ENCODE measurements at regions not wholly inside any gene's neighbourhood (a gene's known extent, or its start where the extent isn't known, plus 50 kb on each side); places are given as distances from the start of the nearest gene placed in this dataset.

- Histone ChIP-seq H3K27ac (no peak overlapping the region), H3K4me3 (no peak overlapping the region), H3K36me3 (no peaks in the 10 kb centered on the region), H3K27me3 (no peaks in the 10 kb centered on the region), H3K9me3 (no peaks in the 10 kb centered on the region), H3K4me1 (no peaks in the 10 kb centered on the region)
- no peak for DNase-seq
- 45 to 49% methylated on average over 2 of the region's 2 CpGs for WGBS, 2 donors
- ATAC-seq: no peak
- intact Hi-C loops (cut with DNase I): no loop called here
- no peak for TF ChIP-seq CTCF (IDR thresholded peaks at IDR 0.05)
These were observed 112.7 kb downstream of the RFPL4B start for GRCh38 chr6:112459758-112460304.

DNA sequence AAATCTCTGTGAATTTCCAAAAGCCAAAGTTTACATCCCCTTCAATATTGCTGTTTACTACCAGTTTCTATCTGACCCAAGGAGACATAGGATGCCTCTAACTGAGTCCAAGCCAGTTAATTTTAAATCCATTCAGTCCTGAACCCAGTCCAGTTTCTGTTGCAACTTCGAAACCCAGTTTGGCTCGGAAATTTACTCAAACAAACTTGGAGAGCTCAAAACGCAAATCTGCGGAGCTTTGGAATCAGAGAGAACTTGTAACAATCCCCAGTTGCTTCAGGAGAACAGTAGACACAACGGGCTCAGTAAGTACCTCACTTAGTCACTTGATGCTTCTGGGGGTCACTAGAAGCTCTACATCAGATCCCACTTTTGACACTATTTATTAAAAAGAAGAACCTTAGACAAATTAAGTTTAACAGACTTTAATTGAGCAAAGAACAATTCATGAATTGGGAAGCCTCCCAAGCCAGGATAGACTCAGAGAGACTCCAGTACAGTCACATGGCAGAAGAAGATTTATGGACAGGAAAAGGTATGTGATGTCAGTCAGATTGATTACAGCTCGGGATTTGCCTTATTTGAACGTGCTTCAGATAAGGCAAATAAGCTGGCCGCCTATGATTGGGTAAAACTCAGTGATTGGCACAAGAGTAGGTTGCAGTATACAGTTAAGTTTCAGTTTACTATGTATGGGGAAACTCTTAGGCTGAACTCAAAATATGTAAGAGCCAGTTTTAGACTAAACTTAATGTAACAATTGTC, 118.0 kb downstream of the RFPL4B start:
- intact Hi-C loops (cut with DNase I): no loop called here
- H3K9me3 ChIP-seq: no peaks in the 10 kb centered on the region
- H3K27me3 ChIP-seq: no peaks in the 10 kb centered on the region
- H3K27ac ChIP-seq: no peak overlapping the region
- no peak overlapping the region for H3K4me3 ChIP-seq
- ATAC-seq (no peak), DNase-seq (no peak)
- no peaks in the 10 kb centered on the region for H3K4me1 ChIP-seq
- no peaks in the 10 kb centered on the region for H3K36me3 ChIP-seq
- TF ChIP-seq CTCF (IDR thresholded peaks at IDR 0.05): no peak
- WGBS, 2 donors: 65 to 77% methylated on average over 8 of the region's 8 CpGs

GRCh38 chr6:112466373-112467151, 119.4 kb downstream of the RFPL4B start:
- 83 to 84% methylated on average over 1 of the region's 1 CpG for WGBS, 2 donors
- H3K27me3 ChIP-seq: no peaks in the 10 kb centered on the region
- no peak for DNase-seq
- intact Hi-C loops (cut with DNase I): no loop called here
- no peak for ATAC-seq
- H3K4me1 ChIP-seq: no peaks in the 10 kb centered on the region
- H3K4me3 ChIP-seq: no peak overlapping the region
- no peak overlapping the region for H3K27ac ChIP-seq
- H3K9me3 ChIP-seq: no peaks in the 10 kb centered on the region
- H3K36me3 ChIP-seq: no peaks in the 10 kb centered on the region
- TF ChIP-seq CTCF (IDR thresholded peaks at IDR 0.05): no peak

GRCh38 chr6:112468359-112468758, 121.2 kb downstream of the RFPL4B start:
- H3K27me3 ChIP-seq: no peaks in the 10 kb centered on the region
- no peaks in the 10 kb centered on the region for H3K4me1 ChIP-seq
- 43 to 45% methylated on average over 3 of the region's 3 CpGs for WGBS, 2 donors
- DNase-seq (no peak), ATAC-seq (no peak)
- H3K9me3 ChIP-seq: no peaks in the 10 kb centered on the region
- no peaks in the 10 kb centered on the region for H3K36me3 ChIP-seq
- H3K4me3 ChIP-seq: no peak overlapping the region
- intact Hi-C loops (cut with DNase I): no loop called here
- H3K27ac ChIP-seq: no peak overlapping the region
- no peak for TF ChIP-seq CTCF (IDR thresholded peaks at IDR 0.05)
